GM18511 (cell line): ENCODE measurements at regions not wholly inside any gene's neighbourhood (a gene's known extent, or its start where the extent isn't known, plus 50 kb on each side); places are given as distances from the start of the nearest gene placed in this dataset.
"Not testable (repeated sequence)": the region's sequence is repeated elsewhere in the genome, so short reads cannot be mapped to it uniquely, and the experiment has no call there.

Source experiments
- ATAC-seq: cut with Tn5 transposase; IDR thresholded peaks from one replicate; pipeline ENCODE4 v1.9.1; 2021; ENCODE audit warnings: mild to moderate bottlenecking, moderate library complexity; ENCODE audit not compliant: unreplicated experiment

DNA sequence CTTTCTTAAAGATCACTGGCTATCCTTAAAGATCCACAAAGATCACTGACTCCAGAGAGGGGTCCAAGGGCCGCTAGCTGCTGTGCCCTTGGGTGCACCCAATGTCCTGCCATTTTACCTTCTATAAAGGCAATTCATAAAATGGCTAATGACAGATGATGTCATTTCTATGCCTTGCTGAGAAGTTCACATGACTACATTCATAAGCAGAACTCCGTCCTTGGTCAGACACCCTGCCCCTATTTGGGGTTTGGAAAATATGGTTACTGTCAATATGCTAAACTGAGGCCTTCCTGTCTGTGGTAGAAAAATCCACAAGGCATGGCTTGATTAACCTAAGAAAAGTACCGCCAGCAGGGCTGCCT lies 60.9 kb upstream of the BMAL1 start:
- no peak for ATAC-seq

DNA sequence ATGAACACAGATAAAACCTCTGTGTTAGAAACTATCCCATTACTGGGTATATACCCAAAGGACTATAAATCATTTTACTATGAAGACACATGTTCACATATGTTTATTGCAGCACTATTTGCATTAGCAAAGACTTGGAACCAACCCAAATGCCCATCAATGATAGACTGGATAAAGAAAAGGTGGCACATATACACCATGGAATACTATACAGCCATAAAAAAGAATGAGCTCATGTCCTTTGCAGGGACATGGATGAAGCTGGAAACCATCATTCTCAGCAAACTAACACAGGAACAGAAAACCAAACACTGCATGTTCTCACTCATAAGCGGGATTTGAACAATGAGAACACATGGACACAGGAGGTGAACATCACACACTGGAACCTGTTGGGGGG lies 58.9 kb upstream of the BMAL1 start:
- not testable (repeated sequence) for ATAC-seq

DNA sequence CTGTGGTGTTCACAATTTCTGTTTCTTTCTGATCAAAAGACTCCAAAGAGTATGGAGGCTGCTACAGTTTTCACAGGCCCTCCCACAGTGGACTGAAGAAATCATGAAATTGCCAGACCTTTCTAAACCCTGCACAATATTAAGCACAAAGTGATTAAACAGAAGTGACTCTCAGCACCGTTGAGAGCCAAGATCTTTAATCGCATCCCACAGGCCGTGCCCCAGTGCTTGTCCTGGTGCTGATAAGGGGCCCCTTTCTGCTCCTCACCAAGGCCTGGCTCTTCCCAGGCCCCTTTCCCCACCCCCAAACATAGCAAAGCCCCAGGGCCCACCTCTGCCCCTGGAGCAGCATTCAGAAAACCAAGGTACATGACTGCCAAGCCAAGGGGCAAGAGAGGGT lies 57.4 kb upstream of the BMAL1 start:
- ATAC-seq: no peak

DNA sequence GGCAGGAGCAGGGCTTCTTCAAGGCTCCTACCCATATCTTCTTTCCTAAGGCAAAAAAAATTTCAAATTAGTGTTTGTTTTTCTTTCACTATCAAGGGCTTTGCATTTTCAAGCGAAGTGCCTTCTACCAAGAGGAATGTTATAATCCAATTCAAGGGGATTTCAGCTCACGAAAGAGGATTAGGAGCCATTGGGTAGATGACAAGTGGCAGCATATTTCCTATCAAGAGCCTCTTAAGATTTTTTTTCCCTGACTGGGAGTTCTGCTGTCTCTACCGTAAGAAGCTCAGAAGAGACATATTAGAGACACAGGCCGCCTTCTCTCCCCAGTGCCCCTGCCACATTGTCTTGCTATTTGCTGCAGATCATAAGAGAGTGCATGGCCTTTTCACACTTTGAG lies 55.9 kb upstream of the BMAL1 start:
- no peak for ATAC-seq

DNA sequence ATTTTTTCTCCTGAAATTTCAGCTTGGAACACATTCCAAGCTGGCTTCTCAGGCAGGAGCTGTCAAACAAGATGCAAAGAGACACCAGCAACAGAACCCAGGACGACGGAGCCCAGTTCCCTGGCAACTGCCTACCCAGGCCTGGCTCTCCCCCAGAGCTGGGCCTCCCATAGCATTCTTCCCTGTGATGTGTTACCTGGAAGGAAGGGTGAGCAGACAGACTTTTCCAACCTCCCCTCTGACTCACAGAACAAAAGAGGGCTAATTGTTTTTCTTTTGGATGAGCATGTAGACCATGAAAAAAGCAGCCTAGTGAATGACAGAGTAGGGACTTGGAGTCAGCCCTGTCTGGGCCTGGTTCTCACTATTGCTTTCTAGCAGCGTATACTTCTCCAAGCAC lies 55.3 kb upstream of the BMAL1 start:
- no peak for ATAC-seq

DNA sequence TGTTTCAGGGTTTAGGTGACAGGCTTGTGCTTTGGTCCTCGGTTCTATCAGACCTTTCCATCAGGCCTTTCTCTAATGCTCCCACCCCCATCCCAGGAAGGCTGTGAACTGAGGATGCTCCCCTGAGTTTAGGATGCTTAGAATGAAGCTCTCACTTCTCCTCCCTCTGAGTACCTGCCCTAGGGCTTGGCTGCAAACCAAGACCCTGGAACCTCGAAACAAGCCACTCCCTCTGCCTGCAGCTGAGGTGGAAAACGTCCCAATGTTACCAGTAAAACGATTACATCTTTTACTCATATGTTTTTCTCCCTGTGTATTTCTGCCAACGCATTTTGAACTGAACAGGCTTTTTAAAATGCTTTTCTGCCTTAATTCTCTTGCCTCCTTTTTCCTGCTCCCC lies 54.5 kb upstream of the BMAL1 start:
- ATAC-seq: no peak

DNA sequence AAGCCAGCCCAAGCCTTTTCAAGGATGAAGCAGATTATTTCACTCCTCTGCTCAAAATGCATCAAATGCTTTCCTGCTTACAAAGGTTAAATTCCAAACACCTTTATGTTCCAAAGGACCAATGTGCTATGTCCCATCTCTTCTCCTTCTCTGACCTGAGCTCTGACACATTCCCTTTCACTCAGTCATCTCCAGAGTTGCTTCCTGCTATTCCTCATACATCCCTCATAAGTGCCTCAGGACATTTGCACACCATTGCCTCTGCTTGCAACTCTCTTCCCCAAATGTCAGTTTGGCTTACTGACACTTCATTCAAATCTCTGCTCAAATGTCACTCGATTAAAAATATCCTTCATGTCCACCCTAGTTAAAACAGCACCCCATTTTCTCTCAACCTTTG lies 53.3 kb upstream of the BMAL1 start:
- no peak for ATAC-seq

DNA sequence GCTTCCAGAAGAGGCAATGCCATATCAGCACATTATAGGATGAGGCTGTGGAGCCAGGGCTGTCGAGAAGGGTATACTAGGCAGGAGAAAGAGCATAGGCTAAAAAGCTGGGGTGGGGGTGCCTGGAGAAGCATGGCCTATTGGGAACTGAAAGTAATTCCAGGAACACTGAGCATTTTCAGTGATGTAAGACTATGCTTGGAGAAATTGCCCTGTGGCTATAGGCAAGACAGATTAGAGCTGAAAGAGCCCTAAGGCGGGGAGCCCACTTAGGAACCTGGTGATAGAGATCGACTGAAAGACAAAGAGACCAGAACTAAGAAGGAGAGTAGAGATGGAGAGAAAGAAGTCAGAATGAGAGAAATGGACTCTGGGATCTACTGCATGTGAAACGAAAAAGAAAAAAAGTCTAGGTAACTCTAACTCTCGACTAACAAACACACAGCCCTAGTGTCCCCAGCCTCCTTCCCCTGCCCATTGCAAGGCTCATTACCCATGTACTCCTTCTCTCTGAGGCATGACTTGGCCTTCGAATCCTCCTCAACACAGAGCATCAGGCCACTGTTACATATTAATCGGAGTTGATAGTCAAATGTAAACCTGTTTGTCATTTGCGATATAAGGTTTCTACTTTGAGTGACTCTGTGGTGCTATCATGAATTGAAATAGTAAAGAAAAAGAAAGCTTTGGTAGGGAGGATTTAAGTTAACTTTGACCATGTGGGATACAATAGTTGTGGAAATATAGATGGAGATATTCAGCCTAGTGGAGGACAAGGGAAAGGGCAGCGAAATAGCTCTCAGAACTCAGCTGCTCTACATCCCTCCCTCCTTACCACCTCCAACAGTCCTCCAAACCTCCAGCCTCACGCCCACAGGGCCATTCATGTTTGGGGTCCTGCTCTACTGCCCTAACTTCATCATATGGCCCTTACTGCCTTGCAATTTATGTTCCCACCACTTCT lies 52.3 kb upstream of the BMAL1 start:
- no peak for ATAC-seq

DNA sequence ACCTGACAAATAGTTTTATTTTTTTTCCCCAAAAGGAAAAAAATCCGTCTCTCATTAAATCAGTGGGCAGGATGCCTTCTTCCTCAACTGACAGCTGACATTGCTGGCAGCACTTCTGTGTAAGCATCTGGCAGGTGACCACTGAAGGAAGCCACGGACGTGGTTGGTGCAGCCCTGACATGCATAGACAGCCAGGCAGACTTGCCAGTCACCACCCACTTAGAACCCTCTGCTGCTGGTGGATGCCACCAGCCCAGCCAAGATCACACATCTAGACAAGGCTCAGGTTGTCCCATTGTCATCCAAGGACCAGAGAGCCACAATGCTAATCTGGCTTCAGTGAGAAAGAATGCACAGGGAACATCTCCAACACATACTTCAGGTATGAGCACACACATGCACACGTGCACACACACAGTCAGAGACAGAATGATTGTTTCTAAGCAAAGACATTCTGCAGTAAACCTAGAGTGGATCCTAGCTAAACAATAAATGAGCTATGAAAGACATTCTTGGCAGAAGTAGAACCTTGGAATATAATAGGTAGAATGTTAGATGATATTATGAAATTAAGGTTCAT lies 49.8 kb upstream of the BMAL1 start:
- ATAC-seq: no peak
